Trophoblast cell (in vitro differentiated cells and primary cell): ENCODE measurements at regions not wholly inside any gene's neighbourhood (a gene's known extent, or its start where the extent isn't known, plus 50 kb on each side); places are given as distances from the start of the nearest gene placed in this dataset.

Experiments used
- DNase-seq, 2 donors: peaks; one replicate each; pipeline ENCODE4 v3.0.0-alpha.2; 2016
- H2AFZ ChIP-seq: 2 replicates; pipeline ENCODE4 v1.6.1; 2013; ENCODE audit warnings: low read length, moderate library complexity, mild to moderate bottlenecking; ENCODE audit not compliant: insufficient read depth, poor library complexity
- H2AK5ac ChIP-seq: 2 replicates; pipeline ENCODE4 v1.6.1; 2013; ENCODE audit warnings: mild to moderate bottlenecking, low read length
- H2BK120ac ChIP-seq: 2 replicates; pipeline ENCODE4 v1.6.1; 2013; ENCODE audit warnings: low read length, mild to moderate bottlenecking, moderate library complexity; ENCODE audit not compliant: insufficient read depth, poor library complexity
- H2BK12ac ChIP-seq: 2 replicates; pipeline ENCODE4 v1.6.1; 2013; ENCODE audit warnings: mild to moderate bottlenecking, low read length, moderate library complexity
- H2BK5ac ChIP-seq: 2 replicates; pipeline ENCODE4 v1.6.1; 2013; ENCODE audit warnings: low read length, low read depth, moderate library complexity, mild to moderate bottlenecking; ENCODE audit not compliant: poor library complexity
- H3K14ac ChIP-seq: 2 replicates; pipeline ENCODE4 v1.6.1; 2013; ENCODE audit warnings: mild to moderate bottlenecking, low read length
- H3K18ac ChIP-seq: 2 replicates; pipeline ENCODE4 v1.6.1; 2013; ENCODE audit warnings: mild to moderate bottlenecking, low read length
- H3K23ac ChIP-seq: 2 replicates; pipeline ENCODE4 v1.6.1; 2013; ENCODE audit warnings: low read length
- H3K27ac ChIP-seq: 2 replicates; pipeline ENCODE4 v1.5.1; 2013; ENCODE audit warnings: low read depth, mild to moderate bottlenecking, inconsistent platforms, low read length, moderate library complexity
- H3K27me3 ChIP-seq: 2 replicates; pipeline ENCODE4 v1.6.1; 2013; ENCODE audit warnings: inconsistent platforms, mild to moderate bottlenecking, low read length, moderate library complexity; ENCODE audit not compliant: insufficient read depth
- H3K36me3 ChIP-seq, 2 experiments: 1 replicate in 1 of 2; 2 replicates in 1 of 2; pipeline ENCODE4 v1.6.1; 2013; ENCODE audit warnings: low read length in 2 of 2, mild to moderate bottlenecking in 2 of 2, moderate library complexity in 1 of 2; ENCODE audit not compliant: insufficient read depth in 2 of 2, control insufficient read depth in 1 of 2
- H3K4ac ChIP-seq: 2 replicates; pipeline ENCODE4 v1.6.1; 2013; ENCODE audit warnings: low read depth, mild to moderate bottlenecking, low read length, moderate library complexity
- H3K4me1 ChIP-seq, 2 experiments: 1 replicate in 1 of 2; 2 replicates in 1 of 2; pipeline ENCODE4 v1.6.1; 2013; ENCODE audit warnings: low read length in 2 of 2, mild to moderate bottlenecking in 2 of 2, moderate library complexity in 1 of 2; ENCODE audit not compliant: insufficient read depth in 2 of 2, control insufficient read depth in 1 of 2
- H3K4me2 ChIP-seq: 2 replicates; pipeline ENCODE4 v1.6.1; 2013; ENCODE audit warnings: inconsistent platforms, mild to moderate bottlenecking, low read length, moderate library complexity
- H3K4me3 ChIP-seq: 2 replicates; pipeline ENCODE4 v1.5.1; 2013; ENCODE audit warnings: mild to moderate bottlenecking, low read depth, low read length, inconsistent platforms
- H3K79me1 ChIP-seq: one replicate; pipeline ENCODE4 v1.6.1; 2013; ENCODE audit warnings: low read length
- H3K79me2 ChIP-seq: 2 replicates; pipeline ENCODE4 v1.6.1; 2013; ENCODE audit warnings: low read length, mild to moderate bottlenecking; ENCODE audit not compliant: control insufficient read depth, insufficient read depth, poor library complexity
- H3K9ac ChIP-seq: 2 replicates; pipeline ENCODE4 v1.6.1; 2013; ENCODE audit warnings: mild to moderate bottlenecking, low read length
- H3K9me3 ChIP-seq: 2 replicates; pipeline ENCODE4 v1.6.1; 2013; ENCODE audit warnings: low read depth, mild to moderate bottlenecking, control low read depth, inconsistent platforms, low read length; ENCODE audit not compliant: insufficient read depth
- H4K12ac ChIP-seq: 2 replicates; pipeline ENCODE4 v1.6.1; 2013; ENCODE audit warnings: low read depth, mild to moderate bottlenecking, low read length, moderate library complexity
- H4K8ac ChIP-seq: 2 replicates; pipeline ENCODE4 v1.6.1; 2013; ENCODE audit warnings: low read depth, mild to moderate bottlenecking, low read length, moderate library complexity
- H4K91ac ChIP-seq: one replicate; pipeline ENCODE4 v1.6.1; 2013; ENCODE audit warnings: low read depth, mild to moderate bottlenecking, low read length, moderate library complexity
- WGBS: extraction: QIAGEN DNeasy Blood & Tissue Kit; methylation state at CpG from one replicate; pipeline ENCODE4 v1.1.7; 2013; ENCODE audit warnings: missing lambda C conversion rate; ENCODE audit not compliant: insufficient read length, insufficient coverage; ENCODE audit errors: extremely low coverage; 5-methylcytosine and 5-hydroxymethylcytosine counted together

- H3K4me1 ChIP-seq, result no peaks in the 10 kb centered on the region
- H3K4ac ChIP-seq, result no peak overlapping the region
- no peaks in the 10 kb centered on the region for H3K79me2 ChIP-seq
- no peak for DNase-seq
- no peak overlapping the region for H2AFZ ChIP-seq
- H3K14ac ChIP-seq, result no peak overlapping the region
- no peak overlapping the region for H2BK5ac ChIP-seq
- H4K91ac ChIP-seq, result no peak overlapping the region
- H4K8ac ChIP-seq, result no peak overlapping the region
- no peak overlapping the region for H2BK120ac ChIP-seq
- no peaks in the 10 kb centered on the region for H3K36me3 ChIP-seq
- no peak overlapping the region for H2AK5ac ChIP-seq
- no peak overlapping the region for H3K9ac ChIP-seq
- WGBS, result no CpG with 5 or more reads among the region's 3 CpGs
- H3K4me3 ChIP-seq, result no peak overlapping the region
- no peak overlapping the region for H4K12ac ChIP-seq
- H2BK12ac ChIP-seq, result no peak overlapping the region
- no peaks in the 10 kb centered on the region for H3K9me3 ChIP-seq
- H3K18ac ChIP-seq, result no peak overlapping the region
- no peak overlapping the region for H3K23ac ChIP-seq
- no peak overlapping the region for H3K4me2 ChIP-seq
- H3K79me1 ChIP-seq, result no peaks in the 10 kb centered on the region
- no peaks in the 10 kb centered on the region for H3K27me3 ChIP-seq
- no peak overlapping the region for H3K27ac ChIP-seq
Observed at GRCh38 chr4:123166023-123166422, 230.6 kb upstream of the SPRY1 start.

- H4K12ac ChIP-seq, result no peak overlapping the region
- H3K14ac ChIP-seq, result no peak overlapping the region
- no peak overlapping the region for H3K23ac ChIP-seq
- H3K4me1 ChIP-seq, result no peaks in the 10 kb centered on the region
- H3K4me2 ChIP-seq, result no peak overlapping the region
- no peak overlapping the region for H3K27ac ChIP-seq
- H2AFZ ChIP-seq, result no peak overlapping the region
- H2BK120ac ChIP-seq, result no peak overlapping the region
- no peak overlapping the region for H3K18ac ChIP-seq
- no peak overlapping the region for H3K4me3 ChIP-seq
- H2BK12ac ChIP-seq, result no peak overlapping the region
- H3K79me1 ChIP-seq, result no peaks in the 10 kb centered on the region
- H3K27me3 ChIP-seq, result no peaks in the 10 kb centered on the region
- H4K8ac ChIP-seq, result no peak overlapping the region
- no peaks in the 10 kb centered on the region for H3K79me2 ChIP-seq
- no peak overlapping the region for H3K9ac ChIP-seq
- H2BK5ac ChIP-seq, result no peak overlapping the region
- no peaks in the 10 kb centered on the region for H3K36me3 ChIP-seq
- no peak for DNase-seq
- no peak overlapping the region for H4K91ac ChIP-seq
- H3K9me3 ChIP-seq, result no peaks in the 10 kb centered on the region
- no peak overlapping the region for H3K4ac ChIP-seq
- no peak overlapping the region for H2AK5ac ChIP-seq
Observed at GRCh38 chr4:123167931-123168330, 228.7 kb upstream of the SPRY1 start.

GRCh38 chr4:123168812-123169211, 227.8 kb upstream of the SPRY1 start:
- Histone ChIP-seq H2BK120ac (no peak overlapping the region), H3K23ac (no peak overlapping the region), H3K27ac (no peak overlapping the region), H2AFZ (no peak overlapping the region), H2BK5ac (no peak overlapping the region), H3K4me3 (no peak overlapping the region), H3K36me3 (no peaks in the 10 kb centered on the region), H3K4ac (no peak overlapping the region), H3K4me1 (no peaks in the 10 kb centered on the region), H2BK12ac (no peak overlapping the region), H3K9ac (no peak overlapping the region), H3K4me2 (no peak overlapping the region), H3K79me2 (no peaks in the 10 kb centered on the region), H3K14ac (no peak overlapping the region), H4K91ac (no peak overlapping the region), H3K18ac (no peak overlapping the region), H3K79me1 (no peaks in the 10 kb centered on the region), H3K27me3 (no peaks in the 10 kb centered on the region), H2AK5ac (no peak overlapping the region), H3K9me3 (no peaks in the 10 kb centered on the region), H4K12ac (no peak overlapping the region), H4K8ac (no peak overlapping the region)
- WGBS, result no CpG with 5 or more reads among the region's 2 CpGs
- DNase-seq, result no peak

- no peaks in the 10 kb centered on the region for H3K79me2 ChIP-seq
- H2AK5ac ChIP-seq, result no peak overlapping the region
- H2BK12ac ChIP-seq, result no peak overlapping the region
- no peaks in the 10 kb centered on the region for H3K4me1 ChIP-seq
- H3K4ac ChIP-seq, result no peak overlapping the region
- H2BK120ac ChIP-seq, result no peak overlapping the region
- no peak overlapping the region for H3K23ac ChIP-seq
- H3K9ac ChIP-seq, result no peak overlapping the region
- H2BK5ac ChIP-seq, result no peak overlapping the region
- H4K91ac ChIP-seq, result no peak overlapping the region
- H3K14ac ChIP-seq, result no peak overlapping the region
- no CpG with 5 or more reads among the region's 4 CpGs for WGBS
- H3K27ac ChIP-seq, result no peak overlapping the region
- no peak overlapping the region for H3K18ac ChIP-seq
- no peaks in the 10 kb centered on the region for H3K27me3 ChIP-seq
- H3K9me3 ChIP-seq, result no peaks in the 10 kb centered on the region
- no peak overlapping the region for H3K4me3 ChIP-seq
- H3K4me2 ChIP-seq, result no peak overlapping the region
- DNase-seq, result no peak
- H3K79me1 ChIP-seq, result no peaks in the 10 kb centered on the region
- no peak overlapping the region for H4K8ac ChIP-seq
- no peak overlapping the region for H2AFZ ChIP-seq
- no peak overlapping the region for H4K12ac ChIP-seq
- no peaks in the 10 kb centered on the region for H3K36me3 ChIP-seq
Observed at GRCh38 chr4:123170843-123171242, 225.8 kb upstream of the SPRY1 start.

- no CpG with 5 or more reads among the region's 2 CpGs for WGBS
- H2BK12ac ChIP-seq, result no peak overlapping the region
- H2AK5ac ChIP-seq, result no peak overlapping the region
Observed at GRCh38 chr4:123176605-123177004, 220.0 kb upstream of the SPRY1 start.

More at GRCh38 chr4:123176605-123177004, 220.0 kb upstream of the SPRY1 start:
- Histone ChIP-seq H3K4me3 (no peak overlapping the region), H3K18ac (no peak overlapping the region), H3K36me3 (no peaks in the 10 kb centered on the region), H4K91ac (no peak overlapping the region), H3K9me3 (no peaks in the 10 kb centered on the region), H3K79me1 (no peaks in the 10 kb centered on the region), H3K4me2 (no peak overlapping the region), H3K23ac (no peak overlapping the region), H2BK5ac (no peak overlapping the region), H3K4me1 (no peaks in the 10 kb centered on the region), H3K79me2 (no peaks in the 10 kb centered on the region), H3K14ac (no peak overlapping the region), H3K9ac (no peak overlapping the region), H2BK120ac (no peak overlapping the region), H3K4ac (no peak overlapping the region), H4K12ac (no peak overlapping the region), H4K8ac (no peak overlapping the region), H3K27me3 (no peaks in the 10 kb centered on the region), H2AFZ (no peak overlapping the region), H3K27ac (no peak overlapping the region)
- no peak for DNase-seq
